Neural progenitor cell (in vitro differentiated cells): ENCODE measurements at regions not wholly inside any gene's neighbourhood (a gene's known extent, or its start where the extent isn't known, plus 50 kb on each side); places are given as distances from the start of the nearest gene placed in this dataset.

ENCODE experiments used
- DNase-seq: peaks from one replicate; pipeline ENCODE4 v3.0.0-alpha.2; 2016; ENCODE audit warnings: low spot score
- H2AFZ ChIP-seq: fragments of 200-600 bp; sonication (generic); replicated peaks from 2 replicates; pipeline ENCODE4 v1.6.1; 2016; ENCODE audit warnings: antibody characterized with exemption
- H3F3A ChIP-seq: fragments of 200-600 bp; sonication (generic); 2 replicates; pipeline ENCODE4 v1.6.1; 2016; ENCODE audit warnings: antibody characterized with exemption, low read depth
- H3K27ac ChIP-seq: fragments of 200-600 bp; sonication (generic); 2 replicates; pipeline ENCODE4 v1.5.1; 2016; ENCODE audit warnings: mild to moderate bottlenecking
- H3K27me3 ChIP-seq: fragments of 200-600 bp; sonication (generic); 2 replicates; pipeline ENCODE4 v1.6.1; 2016; ENCODE audit warnings: mild to moderate bottlenecking, moderate library complexity
- H3K36me3 ChIP-seq: fragments of 200-600 bp; sonication (generic); 2 replicates; pipeline ENCODE4 v1.5.1; 2016
- H3K4me1 ChIP-seq: fragments of 200-600 bp; sonication (generic); 2 replicates; pipeline ENCODE4 v1.6.1; 2016; ENCODE audit warnings: mixed run types
- H3K4me2 ChIP-seq: fragments of 200-600 bp; sonication (generic); 2 replicates; pipeline ENCODE4 v1.6.1; 2016
- H3K4me3 ChIP-seq: fragments of 200-600 bp; sonication (generic); 2 replicates; pipeline ENCODE4 v1.5.1; 2016
- H3K79me2 ChIP-seq: fragments of 200-600 bp; sonication (generic); 2 replicates; pipeline ENCODE4 v1.6.1; 2016; ENCODE audit warnings: low read depth
- H3K9ac ChIP-seq: fragments of 200-600 bp; sonication (generic); 2 replicates; pipeline ENCODE4 v1.6.1; 2016
- H3K9me3 ChIP-seq: fragments of 200-600 bp; sonication (generic); 2 replicates; pipeline ENCODE4 v1.5.1; 2016; ENCODE audit warnings: low read depth
- H4K20me1 ChIP-seq: fragments of 200-600 bp; sonication (generic); 2 replicates; pipeline ENCODE4 v1.6.1; 2016; ENCODE audit warnings: low read depth
- H3K27ac Mint-ChIP-seq: 3 replicates; pipeline ENCODE4 v1.8.0; 2021; ENCODE audit warnings: mixed read lengths
- H3K27me3 Mint-ChIP-seq: 2 replicates; pipeline ENCODE4 v1.8.0; 2022; ENCODE audit warnings: low read depth, mild to moderate bottlenecking, inconsistent platforms, moderate library complexity, mixed read lengths; ENCODE audit not compliant: insufficient read depth
- H3K36me3 Mint-ChIP-seq: 3 replicates; pipeline ENCODE4 v1.8.0; 2021; ENCODE audit warnings: mixed read lengths
- H3K4me1 Mint-ChIP-seq: 3 replicates; pipeline ENCODE4 v1.8.0; 2021; ENCODE audit warnings: mixed read lengths
- H3K4me3 Mint-ChIP-seq: 3 replicates; pipeline ENCODE4 v1.8.0; 2021; ENCODE audit warnings: mild to moderate bottlenecking, moderate library complexity, mixed read lengths
- H3K9me3 Mint-ChIP-seq: 3 replicates; pipeline ENCODE4 v1.8.0; 2020; ENCODE audit warnings: mixed read lengths
- EZH2 ChIP-seq: fragments of 200-600 bp; sonication (generic); IDR thresholded peaks from 2 replicates; pipeline ENCODE4 v1.6.1; 2017; ENCODE audit warnings: antibody characterized with exemption, mild to moderate bottlenecking, moderate library complexity
- EZH2phosphoT487 ChIP-seq: fragments of 200-600 bp; sonication (generic); IDR thresholded peaks from 2 replicates; pipeline ENCODE4 v1.6.1; 2017; ENCODE audit warnings: antibody characterized with exemption
- TF ChIP-seq, protein P1 (sequence below): fragments of 200-600 bp; sonication (generic); IDR thresholded peaks from 2 replicates; pipeline ENCODE4 v1.5.1; 2017; ENCODE audit warnings: antibody characterized with exemption, mild to moderate bottlenecking

DNA sequence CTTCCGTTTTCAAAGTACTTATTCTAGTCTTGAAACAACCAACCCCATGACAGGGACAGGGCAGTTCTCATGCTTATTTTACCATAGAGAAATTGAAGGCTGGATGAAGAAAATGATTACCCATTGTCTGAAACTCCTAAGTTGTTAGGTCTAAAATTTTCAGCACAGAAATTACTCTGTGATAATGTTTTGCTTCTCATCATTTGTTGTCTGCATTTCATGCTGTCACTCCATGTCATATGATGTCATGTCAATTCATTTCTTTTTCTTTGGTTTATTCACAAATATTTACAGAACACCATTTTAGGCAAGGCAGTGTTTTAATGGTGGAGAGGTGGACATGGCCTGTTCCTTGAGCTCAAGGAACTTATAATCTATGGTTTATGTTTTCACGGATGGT is 98.2 kb upstream of the RASGRP1 start:
- Histone ChIP-seq H3K9me3 (no peaks in the 10 kb centered on the region), H3K27me3 (no peaks in the 10 kb centered on the region), H2AFZ (no peak overlapping the region), H3K4me2 (no peak overlapping the region), H3F3A (no peaks in the 10 kb centered on the region), H3K4me1 (peaks cover 5% of the 10 kb centered on the region), H3K36me3 (no peaks in the 10 kb centered on the region), H4K20me1 (no peaks in the 10 kb centered on the region), H3K9ac (no peak overlapping the region), H3K4me3 (no peak overlapping the region), H3K27ac (no peak overlapping the region), H3K79me2 (no peaks in the 10 kb centered on the region)
- TF ChIP-seq EZH2phosphoT487 (no peak), EZH2 (no peak)
- TF ChIP-seq, protein P1, sequence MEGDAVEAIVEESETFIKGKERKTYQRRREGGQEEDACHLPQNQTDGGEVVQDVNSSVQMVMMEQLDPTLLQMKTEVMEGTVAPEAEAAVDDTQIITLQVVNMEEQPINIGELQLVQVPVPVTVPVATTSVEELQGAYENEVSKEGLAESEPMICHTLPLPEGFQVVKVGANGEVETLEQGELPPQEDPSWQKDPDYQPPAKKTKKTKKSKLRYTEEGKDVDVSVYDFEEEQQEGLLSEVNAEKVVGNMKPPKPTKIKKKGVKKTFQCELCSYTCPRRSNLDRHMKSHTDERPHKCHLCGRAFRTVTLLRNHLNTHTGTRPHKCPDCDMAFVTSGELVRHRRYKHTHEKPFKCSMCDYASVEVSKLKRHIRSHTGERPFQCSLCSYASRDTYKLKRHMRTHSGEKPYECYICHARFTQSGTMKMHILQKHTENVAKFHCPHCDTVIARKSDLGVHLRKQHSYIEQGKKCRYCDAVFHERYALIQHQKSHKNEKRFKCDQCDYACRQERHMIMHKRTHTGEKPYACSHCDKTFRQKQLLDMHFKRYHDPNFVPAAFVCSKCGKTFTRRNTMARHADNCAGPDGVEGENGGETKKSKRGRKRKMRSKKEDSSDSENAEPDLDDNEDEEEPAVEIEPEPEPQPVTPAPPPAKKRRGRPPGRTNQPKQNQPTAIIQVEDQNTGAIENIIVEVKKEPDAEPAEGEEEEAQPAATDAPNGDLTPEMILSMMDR, result no peak
- Mint-ChIP-seq H3K36me3 (no peaks in the 10 kb centered on the region), H3K4me1 (peaks cover 15% of the 10 kb centered on the region), H3K4me3 (no peak overlapping the region), H3K27ac (no peak overlapping the region), H3K27me3 (no peaks in the 10 kb centered on the region), H3K9me3 (no peaks in the 10 kb centered on the region)
- DNase-seq, result no peak

DNA sequence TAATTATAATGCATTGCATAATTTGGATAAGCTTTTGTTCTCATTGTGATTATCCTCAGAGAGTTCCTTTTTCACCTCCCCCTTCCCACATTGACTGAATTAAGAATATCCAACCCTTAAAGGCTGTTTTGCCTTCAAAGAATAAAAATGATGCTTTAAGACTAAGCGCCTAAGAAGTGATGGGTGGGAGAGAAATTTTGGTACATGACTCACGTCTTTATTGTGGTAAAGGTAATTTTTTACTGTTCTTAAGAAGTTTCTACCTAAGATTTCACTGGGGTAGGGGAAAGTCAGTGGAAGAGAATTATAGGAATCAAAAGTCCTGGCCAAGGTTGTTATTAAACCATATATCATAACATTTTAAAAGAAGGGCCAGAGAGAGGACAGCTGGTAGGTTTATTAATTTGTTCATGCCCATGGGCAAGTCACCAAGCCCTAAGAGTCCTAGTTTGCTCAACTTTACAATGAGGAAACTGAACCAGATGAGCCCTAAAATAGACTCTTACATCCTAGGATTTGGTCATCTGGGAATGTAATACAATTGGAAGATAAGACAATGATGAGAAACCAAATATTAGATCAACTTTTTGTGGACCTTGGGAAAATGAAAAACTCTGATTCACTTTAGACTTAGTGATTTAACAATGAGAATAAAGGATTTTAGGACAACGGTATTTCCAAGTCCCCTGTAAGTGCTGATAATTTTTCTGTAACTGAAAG is 101.1 kb upstream of the RASGRP1 start:
- Mint-ChIP-seq H3K4me1 (peaks cover 35% of the 10 kb centered on the region), H3K27ac (no peak overlapping the region), H3K4me3 (no peak overlapping the region), H3K9me3 (no peaks in the 10 kb centered on the region), H3K27me3 (no peaks in the 10 kb centered on the region), H3K36me3 (no peaks in the 10 kb centered on the region)
- peaks cover 15% of the 10 kb centered on the region for H3K4me1 ChIP-seq
- H3F3A ChIP-seq, result peaks cover 17% of the 10 kb centered on the region
- no peak for TF ChIP-seq EZH2
- TF ChIP-seq, protein P1, result no peak
- TF ChIP-seq EZH2phosphoT487, result no peak
- H3K27me3 ChIP-seq, result no peaks in the 10 kb centered on the region
- no peaks in the 10 kb centered on the region for H3K9me3 ChIP-seq
- H2AFZ ChIP-seq, result no peak overlapping the region
- H3K27ac ChIP-seq, result no peak overlapping the region
- H4K20me1 ChIP-seq, result no peaks in the 10 kb centered on the region
- no peak overlapping the region for H3K9ac ChIP-seq
- no peaks in the 10 kb centered on the region for H3K36me3 ChIP-seq
- DNase-seq, result no peak
- no peak overlapping the region for H3K4me2 ChIP-seq
- H3K4me3 ChIP-seq, result no peak overlapping the region
- H3K79me2 ChIP-seq, result no peaks in the 10 kb centered on the region

DNA sequence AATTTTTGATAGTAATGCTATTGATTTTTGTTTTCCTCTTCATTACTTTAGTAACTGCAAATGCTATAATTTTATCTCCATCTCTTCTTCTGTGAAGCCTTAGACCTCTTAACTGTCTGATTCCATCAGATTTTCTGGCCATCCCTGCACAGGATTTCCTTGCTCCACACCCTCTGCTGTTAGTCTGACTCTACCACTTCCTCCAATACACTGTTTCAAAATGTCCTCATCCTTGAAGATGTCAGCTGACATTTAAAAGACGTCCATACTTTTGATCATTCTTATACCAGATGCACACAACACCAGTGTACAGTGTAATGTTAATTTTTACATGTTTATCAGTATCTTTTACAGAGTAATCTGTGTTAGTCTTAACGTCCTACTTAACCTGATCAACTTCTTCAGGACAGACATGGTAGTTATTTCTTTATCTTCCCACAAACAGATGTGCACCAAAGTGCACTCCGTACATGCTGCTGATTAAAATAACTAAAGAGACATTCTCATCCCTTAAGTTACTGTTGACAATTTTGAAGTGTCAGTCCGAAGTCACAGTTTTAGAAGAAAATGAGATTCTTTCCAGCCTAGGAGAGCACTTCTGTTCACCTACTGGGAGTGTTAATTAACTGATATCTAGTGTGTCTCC is 102.4 kb upstream of the RASGRP1 start:
- Mint-ChIP-seq H3K4me3 (no peak overlapping the region), H3K27ac (no peak overlapping the region), H3K9me3 (no peaks in the 10 kb centered on the region), H3K27me3 (no peaks in the 10 kb centered on the region), H3K36me3 (no peaks in the 10 kb centered on the region), H3K4me1 (peaks cover 40% of the 10 kb centered on the region)
- peaks cover 17% of the 10 kb centered on the region for H3F3A ChIP-seq
- H3K9ac ChIP-seq, result no peak overlapping the region
- H3K79me2 ChIP-seq, result no peaks in the 10 kb centered on the region
- H4K20me1 ChIP-seq, result no peaks in the 10 kb centered on the region
- no peak overlapping the region for H3K4me3 ChIP-seq
- H2AFZ ChIP-seq, result no peak overlapping the region
- peaks cover 15% of the 10 kb centered on the region for H3K4me1 ChIP-seq
- no peak overlapping the region for H3K4me2 ChIP-seq
- no peak overlapping the region for H3K27ac ChIP-seq
- TF ChIP-seq, protein P1, result no peak
- TF ChIP-seq EZH2phosphoT487 (no peak), EZH2 (no peak)
- H3K9me3 ChIP-seq, result no peaks in the 10 kb centered on the region
- H3K36me3 ChIP-seq, result no peaks in the 10 kb centered on the region
- no peak for DNase-seq
- no peaks in the 10 kb centered on the region for H3K27me3 ChIP-seq
